IMR-90 (cell line): ENCODE measurements at regions not wholly inside any gene's neighbourhood (a gene's known extent, or its start where the extent isn't known, plus 50 kb on each side); places are given as distances from the start of the nearest gene placed in this dataset.

ENCODE experiments used
- BHLHE40 ChIP-seq: fragments of 150-350 bp; IDR thresholded peaks from 2 replicates; pipeline ENCODE4 v1.6.1; 2016; ENCODE audit warnings: mild to moderate bottlenecking, low read depth, low read length
- CEBPB ChIP-seq: IDR thresholded peaks from 2 replicates; pipeline ENCODE4 v1.6.1; 2012; ENCODE audit warnings: low read depth, low read length, improper control_type of control experiment
- CHD1 ChIP-seq: IDR thresholded peaks from 2 replicates; pipeline ENCODE4 v1.6.1; 2012; ENCODE audit warnings: low read depth, low read length, improper control_type of control experiment
- CTCF ChIP-seq: conservative IDR thresholded peaks from 2 replicates; pipeline ENCODE4 v1.5.1; 2012; ENCODE audit warnings: mild to moderate bottlenecking, low read depth, low read length, improper control_type of control experiment
- ELK1 ChIP-seq: fragments of 150-350 bp; IDR thresholded peaks from 2 replicates; pipeline ENCODE4 v1.6.1; 2016; ENCODE audit warnings: low read depth, mild to moderate bottlenecking, low read length, moderate library complexity, borderline replicate concordance
- FOS ChIP-seq: fragments of 150-350 bp; IDR thresholded peaks from 2 replicates; pipeline ENCODE4 v1.6.1; 2016; ENCODE audit warnings: low read depth, low read length
- MAFK ChIP-seq: IDR thresholded peaks from 2 replicates; pipeline ENCODE4 v1.6.1; 2012; ENCODE audit warnings: low read depth, low read length, improper control_type of control experiment
- MAZ ChIP-seq: IDR thresholded peaks from 2 replicates; pipeline ENCODE4 v1.6.1; 2012; ENCODE audit warnings: low read depth, mild to moderate bottlenecking, low read length, improper control_type of control experiment, moderate library complexity, borderline replicate concordance
- MXI1 ChIP-seq: IDR thresholded peaks from 2 replicates; pipeline ENCODE4 v1.6.1; 2012; ENCODE audit warnings: low read depth, mild to moderate bottlenecking, low read length, moderate library complexity, borderline replicate concordance
- POLR2A ChIP-seq: IDR thresholded peaks from 2 replicates; pipeline ENCODE4 v1.6.1; 2012; ENCODE audit warnings: mild to moderate bottlenecking, low read depth, low read length
- RAD21 ChIP-seq: IDR thresholded peaks from 2 replicates; pipeline ENCODE4 v1.6.1; 2012; ENCODE audit warnings: low read length, improper control_type of control experiment
- RFX5 ChIP-seq: IDR thresholded peaks from 2 replicates; pipeline ENCODE4 v1.8.0; 2012; ENCODE audit warnings: low read depth, mild to moderate bottlenecking, low read length, moderate library complexity
- SMC3 ChIP-seq: fragments of 150-350 bp; IDR thresholded peaks from 2 replicates; pipeline ENCODE4 v1.6.1; 2016; ENCODE audit warnings: low read depth, mild to moderate bottlenecking, antibody characterized with exemption, low read length, moderate library complexity
- USF2 ChIP-seq: fragments of 150-350 bp; IDR thresholded peaks from 2 replicates; pipeline ENCODE4 v1.6.1; 2017; ENCODE audit warnings: mild to moderate bottlenecking, antibody characterized with exemption, low read length, low read depth

- no peak for TF ChIP-seq CTCF
- no peak for TF ChIP-seq MAZ
- TF ChIP-seq POLR2A, result no peak
- TF ChIP-seq BHLHE40, result no peak
- no peak for TF ChIP-seq FOS
- no peak for TF ChIP-seq CEBPB
- TF ChIP-seq RFX5, result no peak
- no peak for TF ChIP-seq ELK1
- no peak for TF ChIP-seq RAD21
- no peak for TF ChIP-seq MXI1
- TF ChIP-seq USF2, result no peak
- no peak for TF ChIP-seq CHD1
- no peak for TF ChIP-seq SMC3
- no peak for TF ChIP-seq MAFK
Observed at GRCh38 chr5:142514196-142514595, 171.7 kb downstream of the FGF1 start.
